Cerebellar cortex (tissue), 1 donor: ENCODE measurements at regions not wholly inside any gene's neighbourhood (a gene's known extent, or its start where the extent isn't known, plus 50 kb on each side); places are given as distances from the start of the nearest gene placed in this dataset.
"Not testable (repeated sequence)": the region's sequence is repeated elsewhere in the genome, so short reads cannot be mapped to it uniquely, and the experiment has no call there.

Source experiments
- DNase-seq: peaks from one replicate; pipeline ENCODE4 v3.0.0-alpha.2; 2015; ENCODE audit warnings: low spot score

GRCh38 chr7:140283472-140283871 is 106.7 kb upstream of the KDM7A start:
- DNase-seq, result no peak

GRCh38 chr7:140281960-140282359 is 105.2 kb upstream of the KDM7A start:
- DNase-seq, result no peak

- DNase-seq, result no peak
Observed at GRCh38 chr7:140281255-140281654, 104.5 kb upstream of the KDM7A start.

- DNase-seq, result no peak
Observed at GRCh38 chr7:140276001-140276400, 99.2 kb upstream of the KDM7A start.

GRCh38 chr7:140275069-140275965 is 98.5 kb upstream of the KDM7A start:
- no peak for DNase-seq

GRCh38 chr7:140273417-140273816 is 96.6 kb upstream of the KDM7A start:
- no peak for DNase-seq

DNA sequence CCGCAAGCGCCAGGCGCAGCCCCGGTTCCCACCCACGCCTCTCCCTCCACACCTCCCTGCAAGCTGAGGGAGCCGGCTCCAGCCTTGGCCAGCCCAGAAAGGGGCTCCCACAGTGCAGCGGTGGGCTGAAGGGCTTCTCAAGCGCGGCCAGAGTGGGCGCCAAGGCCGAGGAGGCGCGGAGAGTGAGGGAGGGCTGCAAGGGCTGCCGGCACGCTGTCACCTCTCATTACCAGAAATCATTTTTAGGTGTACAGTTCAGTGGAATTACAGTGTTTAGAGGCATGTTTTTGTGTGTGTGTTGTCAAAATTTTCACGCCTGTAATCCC is 94.8 kb upstream of the KDM7A start:
- not testable (repeated sequence) for DNase-seq

- no peak for DNase-seq
Observed at GRCh38 chr7:140269004-140269638, 92.3 kb upstream of the KDM7A start.

DNA sequence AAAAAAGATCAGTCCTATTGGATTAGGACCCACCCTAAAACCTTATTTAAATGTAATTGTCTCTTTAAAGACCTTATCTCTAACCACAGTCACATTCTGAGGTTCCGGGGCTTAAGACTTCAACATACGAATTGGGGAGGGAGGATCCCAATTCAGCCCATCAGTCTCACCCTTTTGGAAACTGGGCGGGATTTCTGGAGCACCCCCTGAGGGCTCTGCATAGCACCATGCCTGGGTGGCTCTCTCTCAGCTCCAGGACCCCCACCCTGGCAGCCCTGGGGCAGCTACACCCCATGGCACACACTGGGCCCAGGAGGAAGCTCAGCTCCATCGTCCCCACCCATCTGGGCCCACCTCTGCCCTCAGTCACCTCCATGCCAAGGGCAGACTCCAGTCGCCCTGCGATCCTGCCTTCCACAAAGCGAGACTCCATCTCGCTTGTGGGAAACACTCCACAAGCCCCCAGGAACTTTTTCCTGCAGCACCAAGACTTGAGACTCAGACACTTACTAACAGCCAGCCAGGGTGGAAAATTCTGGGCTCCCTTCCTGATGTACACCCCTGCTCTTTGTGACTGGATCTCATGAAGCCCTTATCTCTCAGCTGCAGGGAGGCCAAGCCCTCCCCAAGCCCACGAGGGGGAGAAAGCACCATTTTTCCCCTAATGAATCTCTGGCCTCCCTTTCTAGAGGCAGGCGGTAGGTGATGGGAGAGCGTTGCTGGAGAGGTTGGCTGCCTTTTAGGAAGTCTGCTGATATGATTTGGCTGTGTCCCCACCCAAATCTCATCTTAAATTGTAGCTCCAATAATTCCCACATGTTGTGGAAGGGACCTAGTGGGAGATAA is 90.8 kb upstream of the KDM7A start:
- DNase-seq, result no peak

- no peak for DNase-seq
Observed at GRCh38 chr7:140263277-140263676, 86.5 kb upstream of the KDM7A start.

- no peak for DNase-seq
Observed at GRCh38 chr7:140262242-140262903, 85.6 kb upstream of the KDM7A start.

DNA sequence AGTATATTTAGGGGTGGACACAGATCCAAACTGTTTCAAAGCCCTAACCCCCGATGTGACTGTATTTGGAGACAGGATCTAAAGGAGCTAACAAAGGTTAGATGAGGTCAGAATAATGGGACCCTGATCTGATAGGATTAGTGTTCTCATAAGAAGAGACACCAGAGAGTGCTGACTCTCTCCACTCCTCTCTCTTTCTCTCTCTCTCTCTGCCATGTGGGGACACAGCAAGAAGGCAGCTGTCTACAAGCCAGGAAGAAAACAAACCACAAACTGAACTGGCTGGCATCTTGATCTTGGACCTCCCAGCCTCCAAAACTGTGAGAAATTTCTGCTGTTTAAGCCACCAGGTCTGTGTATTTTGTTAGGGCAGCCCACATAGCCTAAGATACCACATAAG is 84.7 kb upstream of the KDM7A start:
- no peak for DNase-seq

DNA sequence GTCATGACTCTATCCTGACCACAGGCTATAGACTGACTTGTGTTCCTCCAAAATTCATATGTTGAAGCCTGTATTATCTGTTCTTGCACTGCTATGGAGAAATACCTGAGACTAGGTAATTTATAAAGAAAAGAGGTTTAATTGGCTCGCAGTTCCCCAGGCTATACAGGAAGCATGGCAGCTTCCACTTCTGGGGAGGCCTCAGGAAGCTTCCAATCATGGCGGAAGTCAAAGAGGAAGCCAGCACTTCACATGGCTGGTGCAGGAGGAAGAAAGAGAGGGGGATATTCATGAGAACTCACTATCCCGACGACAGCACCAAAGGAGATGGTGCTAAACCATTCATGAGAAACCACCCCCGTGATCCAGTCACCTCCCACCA is 84.3 kb upstream of the KDM7A start:
- no peak for DNase-seq

- no peak for DNase-seq
Observed at GRCh38 chr7:140260352-140261104, 83.7 kb upstream of the KDM7A start.

- DNase-seq, result not testable (repeated sequence)
Observed at GRCh38 chr7:140257278-140257677, 80.5 kb upstream of the KDM7A start.

- not testable (repeated sequence) for DNase-seq
Observed at GRCh38 chr7:140254976-140255375, 78.2 kb upstream of the KDM7A start.

DNA sequence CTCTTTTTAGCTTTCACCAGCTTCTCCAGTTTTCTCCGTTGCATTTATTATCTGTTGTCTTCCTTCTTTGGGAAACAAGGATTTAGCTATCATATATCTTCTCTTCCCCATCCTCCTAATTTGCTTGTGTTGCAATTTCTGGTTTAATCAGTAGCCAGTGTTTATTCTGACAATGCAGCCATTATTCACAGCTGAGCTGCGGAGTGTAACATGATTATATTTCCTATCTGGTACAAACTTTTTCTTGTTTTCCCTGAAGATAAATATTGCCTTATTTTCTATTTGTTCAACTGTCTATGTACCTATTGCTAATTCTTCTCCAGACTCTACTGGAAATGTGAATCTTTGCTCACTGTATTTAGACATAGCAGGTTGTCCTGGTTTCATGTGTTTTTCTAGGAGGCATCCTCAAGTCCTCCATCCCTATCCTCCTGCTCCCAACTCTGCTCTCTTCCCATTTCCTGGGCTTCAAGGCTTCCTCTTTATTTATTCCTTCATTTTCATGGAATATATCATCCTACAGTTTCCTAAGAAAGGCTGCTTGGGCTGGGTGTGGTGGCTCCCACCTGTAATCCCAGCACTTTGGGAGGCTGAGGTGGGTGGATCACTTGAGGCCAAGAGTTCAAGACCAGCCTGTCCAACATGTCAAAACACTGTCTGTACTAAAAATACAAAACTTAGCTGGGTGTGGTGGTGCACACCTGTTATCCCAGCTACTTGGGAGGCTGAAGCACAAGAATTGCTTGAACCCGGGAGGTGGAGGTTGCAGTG is 72.4 kb upstream of the KDM7A start:
- no peak for DNase-seq

- no peak for DNase-seq
Observed at GRCh38 chr7:140247559-140247958, 70.8 kb upstream of the KDM7A start.

- no peak for DNase-seq
Observed at GRCh38 chr7:140245611-140246105, 68.9 kb upstream of the KDM7A start.
